Endothelial cell of umbilical vein (primary cell): ENCODE measurements at regions not wholly inside any gene's neighbourhood (a gene's known extent, or its start where the extent isn't known, plus 50 kb on each side); places are given as distances from the start of the nearest gene placed in this dataset.
"Not testable (repeated sequence)": the region's sequence is repeated elsewhere in the genome, so short reads cannot be mapped to it uniquely, and the experiment has no call there.

Experiments used
- POLR2A ChIP-seq: IDR thresholded peaks from 2 replicates; pipeline ENCODE4 v1.6.1; 2012; ENCODE audit warnings: low read depth, mild to moderate bottlenecking, control low read depth, low read length
- POLR2AphosphoS5 ChIP-seq: IDR thresholded peaks from 2 replicates; pipeline ENCODE4 v1.6.1; 2012; ENCODE audit warnings: low read depth, mild to moderate bottlenecking, control low read depth, low read length, moderate library complexity; ENCODE audit not compliant: insufficient read depth
- TF ChIP-seq, protein P1 (sequence below), 2 donors: IDR thresholded peaks; 1 replicate in 1 of 2; 2 replicates in 1 of 2; pipeline ENCODE4 v1.5.1; 2011; ENCODE audit warnings: low read length in 2 of 2, mild to moderate bottlenecking in 2 of 2, moderate library complexity in 2 of 2, control low read depth in 1 of 2, inconsistent platforms in 1 of 2, low read depth in 1 of 2; ENCODE audit not compliant: insufficient read depth in 1 of 2; ENCODE audit errors: extremely low read depth in 1 of 2
- TF ChIP-seq, protein P2 (sequence below): IDR thresholded peaks from 2 replicates; pipeline ENCODE4 v1.6.1; 2011; ENCODE audit not compliant: insufficient read depth, insufficient read length

DNA sequence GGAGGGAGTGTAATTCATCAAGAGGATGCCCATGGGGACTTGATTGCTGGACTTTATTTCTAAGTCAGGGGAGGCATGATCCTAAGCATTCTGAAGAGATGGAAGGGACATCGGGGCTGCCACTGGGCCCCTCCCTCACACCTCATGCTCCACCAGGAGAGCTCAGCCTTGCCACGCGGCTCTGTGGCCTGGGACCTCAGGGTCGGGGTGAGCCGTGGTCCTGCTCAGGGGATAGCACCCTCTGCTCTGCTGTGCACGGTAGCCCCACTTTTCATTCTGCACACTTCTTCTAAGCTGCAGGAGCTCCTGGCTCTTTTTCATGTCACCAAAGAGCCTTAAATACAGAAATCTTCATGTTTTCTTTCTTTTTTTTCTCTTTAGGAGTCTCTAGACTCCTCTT, 75.5 kb upstream of the DPP6 start:
- not testable (repeated sequence) for TF ChIP-seq POLR2AphosphoS5, POLR2A
- TF ChIP-seq, protein P1, sequence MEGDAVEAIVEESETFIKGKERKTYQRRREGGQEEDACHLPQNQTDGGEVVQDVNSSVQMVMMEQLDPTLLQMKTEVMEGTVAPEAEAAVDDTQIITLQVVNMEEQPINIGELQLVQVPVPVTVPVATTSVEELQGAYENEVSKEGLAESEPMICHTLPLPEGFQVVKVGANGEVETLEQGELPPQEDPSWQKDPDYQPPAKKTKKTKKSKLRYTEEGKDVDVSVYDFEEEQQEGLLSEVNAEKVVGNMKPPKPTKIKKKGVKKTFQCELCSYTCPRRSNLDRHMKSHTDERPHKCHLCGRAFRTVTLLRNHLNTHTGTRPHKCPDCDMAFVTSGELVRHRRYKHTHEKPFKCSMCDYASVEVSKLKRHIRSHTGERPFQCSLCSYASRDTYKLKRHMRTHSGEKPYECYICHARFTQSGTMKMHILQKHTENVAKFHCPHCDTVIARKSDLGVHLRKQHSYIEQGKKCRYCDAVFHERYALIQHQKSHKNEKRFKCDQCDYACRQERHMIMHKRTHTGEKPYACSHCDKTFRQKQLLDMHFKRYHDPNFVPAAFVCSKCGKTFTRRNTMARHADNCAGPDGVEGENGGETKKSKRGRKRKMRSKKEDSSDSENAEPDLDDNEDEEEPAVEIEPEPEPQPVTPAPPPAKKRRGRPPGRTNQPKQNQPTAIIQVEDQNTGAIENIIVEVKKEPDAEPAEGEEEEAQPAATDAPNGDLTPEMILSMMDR (IDR thresholded peaks at IDR 0.05; ENCODE audit: extremely low read depth in 1 of 2, insufficient read depth in 1 of 2, low read depth in 1 of 2, low read length in 2 of 2), result not testable (repeated sequence)
- TF ChIP-seq, protein P2, sequence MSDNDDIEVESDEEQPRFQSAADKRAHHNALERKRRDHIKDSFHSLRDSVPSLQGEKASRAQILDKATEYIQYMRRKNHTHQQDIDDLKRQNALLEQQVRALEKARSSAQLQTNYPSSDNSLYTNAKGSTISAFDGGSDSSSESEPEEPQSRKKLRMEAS, result not testable (repeated sequence)
